22Rv1 (cell line): ENCODE measurements at regions not wholly inside any gene's neighbourhood (a gene's known extent, or its start where the extent isn't known, plus 50 kb on each side); places are given as distances from the start of the nearest gene placed in this dataset.
"Not testable (repeated sequence)": the region's sequence is repeated elsewhere in the genome, so short reads cannot be mapped to it uniquely, and the experiment has no call there.

Experiments used
- H3K27ac ChIP-seq: fragments of 450-650 bp; 2 replicates; pipeline ENCODE4 v1.5.1; 2017
- ZFX ChIP-seq: fragments of 450-650 bp; IDR thresholded peaks from 2 replicates; pipeline ENCODE4 v1.6.1; 2017; ENCODE audit warnings: antibody characterized with exemption, borderline replicate concordance
- TF ChIP-seq, protein P1 (sequence below): fragments of 450-650 bp; IDR thresholded peaks from 2 replicates; pipeline ENCODE4 v1.5.1; 2017; ENCODE audit warnings: mild to moderate bottlenecking

DNA sequence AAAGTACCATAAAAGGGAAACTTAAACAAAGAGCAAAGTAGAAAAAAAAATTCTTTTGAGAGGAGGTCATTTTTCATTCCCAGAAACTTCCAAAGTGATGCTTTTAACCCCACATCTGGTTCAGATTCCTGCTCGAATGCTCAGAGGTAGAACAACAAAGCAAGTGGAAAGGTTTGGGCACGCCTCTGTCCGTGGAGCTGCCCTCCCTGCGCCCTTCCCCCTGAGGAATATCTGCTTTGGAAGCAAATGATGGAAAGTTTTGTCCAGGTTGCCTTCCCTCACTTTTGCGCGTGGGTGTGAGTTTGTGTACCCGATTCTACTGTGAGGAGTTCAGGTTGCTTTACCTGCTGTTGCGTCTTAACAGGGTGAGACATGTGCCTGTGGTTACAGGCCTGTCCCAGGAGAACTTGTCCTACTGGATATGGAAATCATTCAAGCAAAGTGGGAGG lies 110.2 kb downstream of the KLF5 start:
- TF ChIP-seq, protein P1, sequence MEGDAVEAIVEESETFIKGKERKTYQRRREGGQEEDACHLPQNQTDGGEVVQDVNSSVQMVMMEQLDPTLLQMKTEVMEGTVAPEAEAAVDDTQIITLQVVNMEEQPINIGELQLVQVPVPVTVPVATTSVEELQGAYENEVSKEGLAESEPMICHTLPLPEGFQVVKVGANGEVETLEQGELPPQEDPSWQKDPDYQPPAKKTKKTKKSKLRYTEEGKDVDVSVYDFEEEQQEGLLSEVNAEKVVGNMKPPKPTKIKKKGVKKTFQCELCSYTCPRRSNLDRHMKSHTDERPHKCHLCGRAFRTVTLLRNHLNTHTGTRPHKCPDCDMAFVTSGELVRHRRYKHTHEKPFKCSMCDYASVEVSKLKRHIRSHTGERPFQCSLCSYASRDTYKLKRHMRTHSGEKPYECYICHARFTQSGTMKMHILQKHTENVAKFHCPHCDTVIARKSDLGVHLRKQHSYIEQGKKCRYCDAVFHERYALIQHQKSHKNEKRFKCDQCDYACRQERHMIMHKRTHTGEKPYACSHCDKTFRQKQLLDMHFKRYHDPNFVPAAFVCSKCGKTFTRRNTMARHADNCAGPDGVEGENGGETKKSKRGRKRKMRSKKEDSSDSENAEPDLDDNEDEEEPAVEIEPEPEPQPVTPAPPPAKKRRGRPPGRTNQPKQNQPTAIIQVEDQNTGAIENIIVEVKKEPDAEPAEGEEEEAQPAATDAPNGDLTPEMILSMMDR = no peak
- no peak for TF ChIP-seq ZFX
- no peak overlapping the region for H3K27ac ChIP-seq

GRCh38 chr13:73168226-73168952 lies 109.6 kb downstream of the KLF5 start:
- no peak overlapping the region for H3K27ac ChIP-seq
- TF ChIP-seq, protein P1 = no peak
- no peak for TF ChIP-seq ZFX

- H3K27ac ChIP-seq = no peak overlapping the region
- TF ChIP-seq ZFX = no peak
- TF ChIP-seq, protein P1 = no peak
These were observed 108.4 kb downstream of the KLF5 start for GRCh38 chr13:73167028-73167820.

DNA sequence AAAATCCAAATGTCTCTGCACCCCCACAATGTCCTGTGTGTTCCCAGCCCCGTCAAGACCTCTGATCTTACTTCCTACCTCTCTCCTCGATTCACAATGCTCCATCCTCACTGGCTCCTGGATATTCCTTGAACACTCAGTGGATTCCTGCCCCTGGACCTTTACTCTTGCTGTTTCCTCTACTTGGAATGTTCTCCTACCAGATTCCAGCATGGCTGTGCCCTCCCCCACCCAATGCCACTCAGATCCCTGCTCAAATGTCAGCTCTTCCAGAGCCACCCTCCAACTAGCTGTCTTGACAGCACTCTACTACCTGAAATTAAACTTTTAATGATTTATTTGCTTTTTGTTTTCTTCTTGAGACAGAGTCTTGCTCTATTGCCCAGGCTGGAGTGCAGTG lies 107.4 kb downstream of the KLF5 start:
- no peak overlapping the region for H3K27ac ChIP-seq
- TF ChIP-seq ZFX = no peak

DNA sequence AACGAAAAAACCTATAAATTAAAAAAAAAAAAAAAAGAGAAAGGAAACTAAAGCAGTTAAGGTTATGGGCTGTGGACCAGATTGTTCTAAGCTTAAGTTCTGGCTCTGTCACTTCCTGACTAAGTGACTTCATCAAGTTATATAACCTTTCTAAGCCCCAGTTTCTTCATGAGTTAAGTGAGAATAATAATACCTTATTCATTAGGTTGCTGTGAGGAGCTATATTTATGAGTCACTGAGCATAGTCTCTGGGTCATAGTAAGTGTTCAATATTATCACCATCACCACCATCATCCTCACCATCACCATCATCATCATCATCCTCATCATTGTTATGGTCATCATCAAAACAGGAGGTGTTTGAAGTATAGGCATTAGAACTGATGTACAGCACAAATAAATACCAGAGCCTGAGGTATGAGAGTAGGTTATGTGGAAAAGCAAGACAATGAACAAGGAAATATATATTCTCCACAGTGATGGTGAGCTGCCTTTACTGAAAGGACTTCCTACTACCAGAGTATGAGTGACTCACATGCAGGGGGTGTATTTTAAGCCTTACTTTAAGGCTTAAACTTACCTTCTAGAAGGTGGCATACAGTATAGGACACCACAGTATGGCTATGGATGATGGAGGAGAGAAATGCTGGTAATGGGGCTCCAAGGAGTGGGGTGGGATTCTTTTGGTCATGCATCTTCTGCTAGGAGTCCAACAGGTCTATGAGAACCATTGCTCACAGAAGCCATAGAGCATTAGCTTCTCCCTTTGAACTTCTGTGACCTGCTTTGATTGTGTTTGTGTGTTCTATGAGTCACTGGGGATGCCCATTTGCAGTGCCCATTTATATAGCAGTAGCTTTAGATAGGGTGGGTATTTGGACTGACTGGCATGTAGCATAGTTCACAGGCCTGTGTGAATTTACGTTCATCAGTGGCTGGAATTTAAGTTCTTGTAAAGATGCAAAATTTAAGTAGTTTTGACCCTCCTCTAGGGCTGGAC lies 104.4 kb downstream of the KLF5 start:
- H3K27ac ChIP-seq = no peak overlapping the region
- no peak for TF ChIP-seq ZFX
- TF ChIP-seq, protein P1 = no peak

GRCh38 chr13:73160371-73161031 lies 101.7 kb downstream of the KLF5 start:
- not testable (repeated sequence) for H3K27ac ChIP-seq

DNA sequence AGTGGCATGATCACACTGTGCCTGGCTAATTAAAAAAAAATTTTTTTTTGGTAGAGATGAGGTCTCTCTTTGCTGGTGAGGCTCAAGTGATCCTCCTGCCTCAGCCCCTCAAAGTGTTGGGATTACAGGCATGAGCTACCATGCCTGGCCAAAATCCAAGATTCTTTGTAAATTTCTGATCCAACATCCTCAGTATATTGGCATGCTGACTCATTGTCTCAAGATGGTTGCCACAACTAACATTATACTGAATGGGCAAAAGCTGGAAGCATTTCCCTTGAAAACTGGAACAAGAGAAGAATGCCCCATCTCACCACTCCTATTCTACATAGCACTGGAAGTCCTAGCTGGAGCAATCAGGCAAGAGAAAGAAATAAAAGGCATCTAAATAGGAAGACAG lies 100.0 kb downstream of the KLF5 start:
- no peak overlapping the region for H3K27ac ChIP-seq
- TF ChIP-seq ZFX = no peak
- TF ChIP-seq, protein P1 = no peak
